SH-SY5Y (cell line): ENCODE measurements at regions not wholly inside any gene's neighbourhood (a gene's known extent, or its start where the extent isn't known, plus 50 kb on each side); places are given as distances from the start of the nearest gene placed in this dataset.

Experiments
- GATA2 ChIP-seq: IDR thresholded peaks from 2 replicates; pipeline ENCODE4 v1.6.1; 2011; ENCODE audit warnings: mild to moderate bottlenecking, low read depth, low read length
- GATA3 ChIP-seq: IDR thresholded peaks from 2 replicates; pipeline ENCODE4 v1.6.1; 2011; ENCODE audit warnings: low read depth, mild to moderate bottlenecking, low read length, moderate library complexity

DNA sequence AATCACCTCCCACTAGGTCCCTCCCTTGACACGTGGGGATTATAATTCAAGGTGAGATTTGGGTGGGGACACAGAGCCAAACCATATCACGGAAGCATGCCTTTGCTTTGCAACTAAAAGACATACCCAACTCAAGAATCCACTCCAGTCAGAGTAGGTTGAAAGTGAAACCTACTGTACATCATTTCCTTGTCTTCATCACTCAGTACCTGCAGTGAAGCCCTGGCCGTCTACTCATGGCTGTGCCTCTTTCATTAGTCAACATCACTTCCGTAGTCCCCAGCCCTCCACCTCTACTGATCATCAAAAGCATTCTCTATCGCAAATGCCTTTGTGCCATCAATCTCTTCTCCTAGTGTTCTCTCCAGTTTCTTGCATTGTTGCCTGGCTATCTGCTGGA, 343.1 kb upstream of the ARGLU1 start:
- TF ChIP-seq GATA2 (no peak), GATA3 (no peak)
